HEK293T (cell line): ENCODE measurements at regions not wholly inside any gene's neighbourhood (a gene's known extent, or its start where the extent isn't known, plus 50 kb on each side); places are given as distances from the start of the nearest gene placed in this dataset.

ENCODE experiments used
- CTCF ChIA-PET: fragments of 350-600 bp; formaldehyde crosslinking; extraction: SDS; loops from one replicate; lab custom pipeline; 2021; ENCODE audit warnings: antibody characterized with exemption, inconsistent platforms; lab: Yijun Ruan, JAX
- POLR2A ChIA-PET: fragments of 350-600 bp; formaldehyde crosslinking; extraction: SDS; loops from one replicate; lab custom pipeline; 2020; ENCODE audit warnings: antibody characterized with exemption, inconsistent platforms; lab: Yijun Ruan, JAX
- DNase-seq: peaks from one replicate; pipeline ENCODE4 v3.0.0; 2012; ENCODE audit warnings: mixed read lengths; ENCODE audit errors: extremely low spot score
- ARNT ChIP-seq: fragments of 450-650 bp; IDR thresholded peaks from 2 replicates; pipeline ENCODE4 v1.6.1; 2017; ENCODE audit warnings: mild to moderate bottlenecking
- BHLHE40 ChIP-seq: fragments of 450-650 bp; IDR thresholded peaks from 2 replicates; pipeline ENCODE4 v1.6.1; 2016; ENCODE audit warnings: mild to moderate bottlenecking, moderate library complexity, borderline replicate concordance
- CTBP1 ChIP-seq: fragments of 450-650 bp; IDR thresholded peaks from 2 replicates; pipeline ENCODE4 v1.6.1; 2016; ENCODE audit warnings: borderline replicate concordance
- ELF4 ChIP-seq: fragments of 450-650 bp; IDR thresholded peaks from 2 replicates; pipeline ENCODE4 v1.6.1; 2017; ENCODE audit warnings: antibody characterized with exemption
- FOXA1 ChIP-seq: fragments of 450-650 bp; IDR thresholded peaks from 2 replicates; pipeline ENCODE4 v1.6.1; 2016; ENCODE audit warnings: mild to moderate bottlenecking
- FOXK2 ChIP-seq: fragments of 450-650 bp; IDR thresholded peaks from 2 replicates; pipeline ENCODE4 v1.6.1; 2016; ENCODE audit warnings: mild to moderate bottlenecking
- FOXM1 ChIP-seq: fragments of 450-650 bp; IDR thresholded peaks from 2 replicates; pipeline ENCODE4 v1.6.1; 2017; ENCODE audit warnings: mild to moderate bottlenecking, borderline replicate concordance
- HDGF ChIP-seq: fragments of 450-650 bp; IDR thresholded peaks from 2 replicates; pipeline ENCODE4 v1.6.1; 2017; ENCODE audit warnings: antibody characterized with exemption, borderline replicate concordance
- L3MBTL2 ChIP-seq: fragments of 450-650 bp; conservative IDR thresholded peaks from 2 replicates; pipeline ENCODE4 v1.6.1; 2016; ENCODE audit warnings: mild to moderate bottlenecking
- LEF1 ChIP-seq: fragments of 450-650 bp; IDR thresholded peaks from 2 replicates; pipeline ENCODE4 v1.6.1; 2017; ENCODE audit warnings: mild to moderate bottlenecking, borderline replicate concordance
- NFRKB ChIP-seq: fragments of 450-650 bp; IDR thresholded peaks from 2 replicates; pipeline ENCODE4 v1.6.1; 2016; ENCODE audit warnings: mild to moderate bottlenecking, moderate library complexity
- SP1 ChIP-seq: fragments of 450-650 bp; IDR thresholded peaks from 2 replicates; pipeline ENCODE4 v1.6.1; 2017
- SUZ12 ChIP-seq: fragments of 450-650 bp; IDR thresholded peaks from 2 replicates; pipeline ENCODE4 v1.6.1; 2016; ENCODE audit warnings: mild to moderate bottlenecking
- TARDBP ChIP-seq: fragments of 450-650 bp; IDR thresholded peaks from 2 replicates; pipeline ENCODE4 v1.6.1; 2016
- ZNF384 ChIP-seq: fragments of 450-650 bp; IDR thresholded peaks from 2 replicates; pipeline ENCODE4 v1.6.1; 2016
- TF ChIP-seq, protein P1 (sequence below): fragments of 450-650 bp; IDR thresholded peaks from 2 replicates; pipeline ENCODE4 v1.6.1; 2016

DNA sequence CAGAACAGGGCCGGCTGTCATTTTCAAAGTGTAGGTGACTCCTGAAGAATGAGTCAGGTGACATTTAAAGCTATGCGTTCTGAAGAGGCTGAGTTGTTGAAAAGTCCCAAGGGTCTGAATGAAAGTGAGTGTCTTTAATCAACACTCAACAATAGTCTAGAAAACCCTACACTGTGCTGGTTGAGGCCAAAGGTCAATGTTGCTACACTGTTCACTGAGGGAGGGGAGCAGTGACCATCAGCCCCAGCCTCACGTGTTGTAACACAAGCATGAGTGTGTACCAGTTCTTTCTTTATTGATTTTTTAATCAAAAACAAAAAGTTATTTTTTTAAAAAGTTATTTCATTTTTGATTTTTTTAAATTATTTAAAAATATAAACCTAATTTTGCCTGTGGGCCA is 418.8 kb upstream of the LRFN5 start:
- ChIA-PET CTCF (no interaction called here), POLR2A (interaction anchor here (0.8 kb wide), 1 partner anchor 1749 kb away, joined by 3 read pairs; no protein-coding TSS in a partner anchor)
- no peak for TF ChIP-seq BHLHE40
- no peak for TF ChIP-seq NFRKB
- no peak for TF ChIP-seq TARDBP
- TF ChIP-seq LEF1, result no peak
- TF ChIP-seq FOXM1, result no peak
- no peak for TF ChIP-seq SUZ12
- no peak for TF ChIP-seq FOXK2
- no peak for TF ChIP-seq HDGF
- no peak for TF ChIP-seq L3MBTL2
- TF ChIP-seq CTBP1, result no peak
- TF ChIP-seq, protein P1, sequence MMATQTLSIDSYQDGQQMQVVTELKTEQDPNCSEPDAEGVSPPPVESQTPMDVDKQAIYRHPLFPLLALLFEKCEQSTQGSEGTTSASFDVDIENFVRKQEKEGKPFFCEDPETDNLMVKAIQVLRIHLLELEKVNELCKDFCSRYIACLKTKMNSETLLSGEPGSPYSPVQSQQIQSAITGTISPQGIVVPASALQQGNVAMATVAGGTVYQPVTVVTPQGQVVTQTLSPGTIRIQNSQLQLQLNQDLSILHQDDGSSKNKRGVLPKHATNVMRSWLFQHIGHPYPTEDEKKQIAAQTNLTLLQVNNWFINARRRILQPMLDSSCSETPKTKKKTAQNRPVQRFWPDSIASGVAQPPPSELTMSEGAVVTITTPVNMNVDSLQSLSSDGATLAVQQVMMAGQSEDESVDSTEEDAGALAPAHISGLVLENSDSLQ, result no peak
- no peak for TF ChIP-seq FOXA1
- no peak for TF ChIP-seq SP1
- no peak for TF ChIP-seq ARNT
- TF ChIP-seq ZNF384, result no peak
- no peak for TF ChIP-seq ELF4
- DNase-seq, result no peak

DNA sequence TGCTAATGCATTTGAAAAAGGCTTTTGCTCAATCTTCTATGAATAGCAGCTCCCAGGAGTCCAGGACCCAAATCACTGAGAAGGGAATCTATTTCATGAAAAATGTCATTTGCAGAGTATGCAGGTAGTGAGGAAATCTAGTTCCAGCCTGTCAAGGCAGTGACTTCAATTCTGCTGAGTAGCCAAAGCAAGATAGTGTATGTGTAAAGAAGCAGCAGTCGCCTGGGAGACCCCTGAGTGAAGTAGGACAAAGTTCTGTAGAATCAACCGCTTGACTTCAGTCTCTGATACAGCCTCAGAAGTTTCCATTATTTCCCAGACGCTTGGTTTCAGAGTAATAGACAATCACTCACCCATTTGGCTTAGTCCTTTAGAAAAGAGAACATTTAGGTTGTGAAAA is 435.6 kb upstream of the LRFN5 start:
- POLR2A ChIA-PET, result no interaction called here
- no peak for TF ChIP-seq TARDBP
- TF ChIP-seq SP1, result no peak
- TF ChIP-seq ZNF384, result no peak
- DNase-seq, result no peak
- CTCF ChIA-PET, result no interaction called here

DNA sequence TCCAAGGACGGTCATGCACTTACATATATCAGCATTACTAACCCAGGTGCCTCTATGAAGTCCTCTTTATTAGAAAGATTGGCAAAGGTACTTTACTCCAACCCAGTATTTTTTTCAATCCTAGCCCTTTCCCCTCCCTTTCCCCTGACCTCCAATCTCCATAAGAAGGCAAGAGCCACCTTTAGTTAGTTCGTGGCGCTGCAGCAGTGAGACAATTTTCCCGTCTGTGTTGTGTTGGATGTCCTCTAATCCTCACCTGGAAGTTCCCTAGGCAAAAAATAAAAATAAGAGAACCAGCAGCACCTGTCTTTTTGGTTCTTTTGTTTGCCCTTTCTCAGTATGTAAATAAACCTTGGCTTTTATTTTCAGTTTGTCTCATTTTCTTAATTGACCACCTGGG is 439.6 kb upstream of the LRFN5 start:
- ChIA-PET POLR2A (no interaction called here), CTCF (no interaction called here)

DNA sequence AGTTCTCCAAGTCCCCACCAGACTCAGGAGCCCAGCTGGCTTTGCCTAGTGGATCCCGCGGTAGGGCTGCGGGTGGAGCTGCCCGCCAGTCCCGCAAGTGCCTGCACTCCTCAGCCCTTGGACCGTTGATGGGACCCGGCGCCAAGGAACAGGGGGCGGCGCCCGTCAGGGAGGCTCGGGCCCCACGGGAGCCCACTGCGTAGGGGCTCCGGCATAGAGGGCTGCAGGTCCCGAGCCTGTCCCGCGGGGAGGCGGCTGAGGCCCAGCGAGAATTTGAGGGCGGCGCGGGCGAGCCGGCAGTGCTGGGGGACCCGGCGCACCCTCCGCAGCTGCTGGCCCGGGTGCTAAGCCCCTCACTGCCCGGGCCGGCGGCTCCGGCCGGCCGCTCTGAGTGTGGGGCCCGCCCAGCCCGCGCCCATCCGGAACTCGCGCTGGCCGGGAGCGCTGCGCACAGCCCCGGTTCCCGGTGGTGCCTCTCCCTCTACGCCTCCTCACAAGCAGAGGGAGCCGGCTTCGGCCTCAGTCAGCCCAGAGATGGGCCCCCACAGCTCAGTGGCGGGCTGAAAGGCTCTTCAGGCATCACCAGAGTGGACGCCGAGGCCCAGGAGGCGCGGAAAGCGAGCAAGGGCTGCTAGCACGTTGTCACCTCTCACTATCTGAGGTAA is 452.4 kb upstream of the LRFN5 start:
- CTCF ChIA-PET, result no interaction called here
- POLR2A ChIA-PET, result no interaction called here
- no peak for DNase-seq
- TF ChIP-seq FOXA1, result no peak
- no peak for TF ChIP-seq HDGF
- TF ChIP-seq NFRKB, result no peak
- no peak for TF ChIP-seq CTBP1
- no peak for TF ChIP-seq ZNF384
- no peak for TF ChIP-seq L3MBTL2

More for the DNA sequence above, 439.6 kb upstream of the LRFN5 start:
- TF ChIP-seq ELF4 (no peak), L3MBTL2 (no peak), ARNT (no peak), SUZ12 (no peak), BHLHE40 (no peak), HDGF (no peak), NFRKB (no peak), TARDBP (no peak)
- TF ChIP-seq, protein P1, result no peak
- DNase-seq, result no peak

DNA sequence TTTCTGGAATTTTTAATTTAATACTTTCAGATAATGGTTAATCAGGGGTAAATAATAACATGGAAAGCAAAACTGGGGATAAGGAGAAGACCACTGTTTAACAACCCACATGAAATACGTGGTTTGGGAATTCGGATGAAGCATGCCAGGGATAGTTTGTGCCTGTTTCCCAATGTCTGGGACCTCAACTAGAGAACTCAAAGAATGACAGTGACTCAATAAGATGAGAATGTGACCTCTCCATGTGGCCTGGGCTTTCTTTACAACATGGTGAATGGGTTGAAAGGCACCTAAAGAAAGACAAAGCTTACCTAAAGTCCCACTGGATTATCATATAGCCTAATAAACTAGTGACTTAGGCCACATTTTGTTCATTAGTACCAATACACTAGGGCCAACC is 460.3 kb upstream of the LRFN5 start:
- no peak for DNase-seq
- no peak for TF ChIP-seq SP1
- no peak for TF ChIP-seq BHLHE40
- TF ChIP-seq NFRKB, result no peak
- TF ChIP-seq LEF1, result no peak
- TF ChIP-seq ARNT, result no peak
- no peak for TF ChIP-seq L3MBTL2
- TF ChIP-seq FOXM1, result no peak
- no peak for TF ChIP-seq TARDBP
- TF ChIP-seq SUZ12, result no peak
- TF ChIP-seq FOXA1, result no peak
- CTCF ChIA-PET, result no interaction called here
- POLR2A ChIA-PET, result no interaction called here

DNA sequence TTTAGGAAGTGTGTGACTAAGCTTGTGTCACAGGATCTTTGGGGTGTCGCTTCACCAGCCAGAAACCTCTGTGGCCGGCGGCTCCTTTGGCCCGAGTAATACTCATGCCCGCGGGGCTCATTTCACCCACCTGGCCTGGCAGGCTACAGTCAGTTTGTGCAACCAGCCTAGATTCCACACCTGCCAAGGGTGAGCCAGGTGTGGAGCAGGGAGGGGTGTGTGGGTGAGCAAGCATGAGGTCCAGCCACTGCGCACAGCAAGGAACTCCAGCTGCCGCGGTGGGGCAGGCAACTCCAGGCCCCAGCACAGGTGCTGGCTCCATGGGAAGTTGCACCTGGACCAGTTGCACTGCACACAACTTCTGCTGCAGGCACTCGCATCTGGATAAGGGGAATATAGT is 462.3 kb upstream of the LRFN5 start:
- TF ChIP-seq FOXA1 (no peak), ZNF384 (no peak), BHLHE40 (no peak), L3MBTL2 (no peak), FOXK2 (no peak), LEF1 (no peak), ELF4 (no peak), HDGF (no peak), ARNT (no peak), CTBP1 (no peak), TARDBP (no peak), SUZ12 (no peak), FOXM1 (no peak), SP1 (no peak), NFRKB (no peak)
- TF ChIP-seq, protein P1, result no peak
- DNase-seq, result no peak
- CTCF ChIA-PET, result no interaction called here
- POLR2A ChIA-PET, result no interaction called here

DNA sequence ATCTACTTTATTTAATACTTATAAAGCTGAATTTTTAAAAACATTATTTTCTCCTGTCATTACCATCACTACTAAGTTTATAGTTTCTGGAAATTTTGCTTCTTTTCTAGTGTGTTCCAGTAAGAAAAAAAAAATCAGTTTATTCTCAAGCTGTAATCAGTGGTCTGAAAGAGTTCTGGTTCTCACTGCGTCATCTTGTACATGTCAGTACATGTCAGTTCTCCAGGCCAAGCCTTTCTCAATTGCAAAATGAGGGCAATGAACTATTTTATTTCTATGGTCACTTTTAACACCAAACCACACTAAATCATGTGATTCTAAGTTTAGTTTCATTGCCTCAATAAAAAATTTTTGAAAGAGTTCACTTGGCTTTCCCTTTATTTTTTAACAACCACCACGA is 468.9 kb upstream of the LRFN5 start:
- CTCF ChIA-PET, result no interaction called here
- POLR2A ChIA-PET, result no interaction called here
- TF ChIP-seq FOXK2, result no peak
- no peak for TF ChIP-seq ARNT
- TF ChIP-seq SUZ12, result no peak
- TF ChIP-seq LEF1, result no peak
- no peak for TF ChIP-seq HDGF
- no peak for TF ChIP-seq ELF4
- TF ChIP-seq, protein P1, result no peak
- no peak for TF ChIP-seq FOXA1
- TF ChIP-seq SP1, result no peak
- TF ChIP-seq NFRKB, result no peak
- TF ChIP-seq ZNF384, result no peak
- TF ChIP-seq TARDBP, result no peak
- TF ChIP-seq BHLHE40, result no peak
- TF ChIP-seq FOXM1, result no peak
- no peak for TF ChIP-seq CTBP1
- no peak for TF ChIP-seq L3MBTL2
- DNase-seq, result no peak
